Left kidney (tissue), 1 donor: ENCODE measurements at regions not wholly inside any gene's neighbourhood (a gene's known extent, or its start where the extent isn't known, plus 50 kb on each side); places are given as distances from the start of the nearest gene placed in this dataset.
A peak's percentile ranks its signal among the peaks of the same experiment; 100 is the strongest.
"Not testable (repeated sequence)": the region's sequence is repeated elsewhere in the genome, so short reads cannot be mapped to it uniquely, and the experiment has no call there.

Experiments
- DNase-seq: peaks from one replicate; pipeline ENCODE4 v3.0.0-alpha.2; 2013

DNA sequence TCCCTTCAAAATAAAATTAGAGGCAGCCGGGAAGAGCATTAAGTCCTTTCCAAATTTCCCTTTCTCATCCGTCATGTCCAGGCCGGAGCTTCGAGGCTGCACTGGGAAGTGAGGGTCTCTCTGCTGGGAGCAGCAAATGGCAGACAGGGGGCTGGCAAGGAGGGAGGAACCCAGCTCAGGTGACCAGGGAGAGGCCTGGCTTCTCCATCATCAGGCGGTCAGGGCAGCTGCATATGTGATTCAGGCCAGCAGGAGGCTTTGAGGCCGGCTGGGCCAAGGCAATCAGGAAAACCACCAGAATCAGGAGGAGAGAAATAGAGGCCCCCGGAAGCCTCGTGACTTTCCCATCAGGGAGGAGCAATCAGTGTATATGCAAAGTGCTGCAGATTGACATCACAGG is 85.0 kb upstream of the RPL38 start:
- peak; percentile 61 for DNase-seq

DNA sequence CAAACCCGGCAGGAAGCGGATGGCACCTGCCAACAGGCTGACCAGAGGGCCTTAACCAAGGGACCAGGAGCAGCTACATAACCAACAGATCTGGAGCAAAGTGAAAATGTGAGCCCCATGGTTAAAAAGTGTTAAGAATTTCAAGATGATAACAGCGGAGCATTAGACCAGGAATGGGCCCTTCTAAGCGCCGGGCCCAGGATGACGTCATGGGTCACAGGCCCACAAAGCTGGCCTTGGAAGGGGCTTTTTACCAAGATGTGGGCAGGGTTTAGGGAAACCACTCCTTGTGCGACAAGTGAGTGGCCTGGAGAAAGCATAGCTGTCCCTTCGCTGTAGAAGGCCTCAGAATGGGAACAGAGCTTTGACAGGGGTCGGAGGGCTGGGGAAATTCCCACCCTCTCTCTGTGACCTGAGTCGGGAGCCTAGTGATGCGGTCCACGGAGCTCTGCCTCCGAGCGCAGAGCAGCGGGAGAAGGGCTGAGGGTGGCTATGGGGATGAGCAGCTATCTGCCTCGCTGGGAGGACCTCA is 84.4 kb upstream of the RPL38 start:
- no peak for DNase-seq

GRCh38 chr17:74119965-74120364 is 83.5 kb upstream of the RPL38 start:
- no peak for DNase-seq

DNA sequence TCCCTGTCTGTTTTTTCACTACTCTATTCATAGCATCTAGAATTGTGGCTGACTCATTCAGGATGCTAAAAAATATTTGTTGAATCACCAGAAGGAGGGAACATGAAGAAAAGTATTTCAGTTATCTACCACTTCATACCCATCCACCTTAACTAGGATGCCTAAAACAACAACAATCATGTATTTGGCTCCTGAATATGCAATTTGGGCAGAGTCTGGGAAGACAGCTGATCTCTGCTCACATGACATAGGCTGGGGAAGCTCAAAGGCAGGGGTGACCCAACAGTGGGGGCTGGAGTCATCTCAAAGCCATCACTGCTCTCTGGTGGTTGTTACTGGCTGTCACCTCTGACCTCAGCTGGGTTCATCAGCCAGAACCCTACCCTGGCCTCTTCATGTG is 80.1 kb upstream of the RPL38 start:
- DNase-seq: no peak

- DNase-seq: no peak
Measured at GRCh38 chr17:74123866-74124444, 79.5 kb upstream of the RPL38 start.

DNA sequence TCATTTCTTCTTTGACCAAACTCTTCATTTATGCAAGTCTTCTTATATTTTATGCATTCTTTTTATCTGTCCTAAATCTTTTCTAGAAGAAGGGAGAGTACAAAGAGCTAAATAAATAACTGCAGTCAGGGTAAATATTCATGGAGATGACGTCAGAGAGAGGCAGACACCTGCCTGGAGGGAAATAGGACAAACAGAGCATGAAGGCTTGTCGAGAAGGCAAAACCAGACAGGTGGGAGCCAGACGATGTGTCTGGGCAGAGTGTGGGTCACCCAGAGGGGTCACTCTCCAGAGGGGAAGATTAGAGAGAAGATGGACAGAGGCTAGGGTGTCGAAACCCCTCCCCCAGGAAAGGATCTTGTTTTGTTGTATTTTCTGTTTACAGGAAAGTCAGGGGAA is 78.3 kb upstream of the RPL38 start:
- no peak for DNase-seq

GRCh38 chr17:74126179-74126900 is 77.1 kb upstream of the RPL38 start:
- no peak for DNase-seq

DNA sequence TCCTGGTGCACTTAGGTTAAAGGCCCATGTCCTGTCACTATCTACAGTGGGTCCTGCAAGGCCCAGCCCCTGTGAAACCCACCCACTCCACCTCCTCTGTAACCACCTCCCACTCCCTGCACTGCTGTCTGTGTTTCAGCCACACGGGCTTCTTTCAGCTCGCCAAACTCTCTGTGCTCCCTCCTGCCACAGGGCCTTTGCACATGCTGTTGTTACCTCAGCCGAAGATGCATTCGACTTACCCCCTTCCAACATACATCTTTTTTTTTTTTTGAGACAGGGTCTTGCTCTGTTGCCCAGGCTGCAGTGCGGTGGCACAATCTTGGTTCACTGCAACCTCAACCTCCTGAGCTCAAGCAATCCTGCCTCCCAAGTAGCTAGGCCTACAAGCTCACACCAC is 76.5 kb upstream of the RPL38 start:
- DNase-seq: no peak

- no peak for DNase-seq
Measured at GRCh38 chr17:74128456-74129211, 74.8 kb upstream of the RPL38 start.

DNA sequence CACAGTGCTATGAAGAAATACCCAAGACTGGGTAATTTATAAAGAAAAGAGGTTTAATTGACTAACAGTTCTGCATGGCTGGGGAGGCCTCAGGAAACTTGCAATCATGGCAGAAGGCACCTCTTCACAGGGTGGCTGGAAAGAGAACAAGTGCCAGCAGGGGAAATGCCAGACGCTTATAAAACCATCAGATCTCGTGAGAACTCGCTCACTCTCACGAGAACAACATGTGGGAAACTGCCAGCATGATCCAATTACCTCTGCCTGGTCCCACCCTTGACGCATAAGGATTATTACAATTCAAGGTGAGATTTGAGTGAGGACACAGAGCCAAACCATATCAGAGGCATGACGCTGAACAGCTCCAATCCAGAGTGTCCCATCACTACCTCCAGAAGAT is 73.7 kb upstream of the RPL38 start:
- DNase-seq: not testable (repeated sequence)

DNA sequence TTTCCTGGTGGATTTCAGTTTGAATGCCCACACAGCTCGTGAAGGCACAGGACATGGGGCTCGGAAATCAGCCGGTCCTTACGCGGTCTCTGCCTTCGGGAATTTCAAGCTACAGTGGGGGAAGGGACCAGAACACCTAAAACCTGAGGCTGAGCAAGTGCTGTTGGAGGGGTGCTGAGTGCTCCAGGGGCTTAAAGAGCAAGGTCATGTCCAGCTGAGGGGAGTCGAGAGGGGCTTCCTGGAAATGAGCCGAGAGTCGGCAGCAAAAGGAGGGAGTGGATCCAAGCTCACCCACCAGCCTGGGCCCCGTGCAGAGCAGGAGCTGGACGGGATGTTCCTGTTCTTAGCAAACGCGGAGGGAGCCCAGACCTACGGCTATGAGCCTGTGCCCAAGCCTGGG is 73.2 kb upstream of the RPL38 start:
- no peak for DNase-seq

DNA sequence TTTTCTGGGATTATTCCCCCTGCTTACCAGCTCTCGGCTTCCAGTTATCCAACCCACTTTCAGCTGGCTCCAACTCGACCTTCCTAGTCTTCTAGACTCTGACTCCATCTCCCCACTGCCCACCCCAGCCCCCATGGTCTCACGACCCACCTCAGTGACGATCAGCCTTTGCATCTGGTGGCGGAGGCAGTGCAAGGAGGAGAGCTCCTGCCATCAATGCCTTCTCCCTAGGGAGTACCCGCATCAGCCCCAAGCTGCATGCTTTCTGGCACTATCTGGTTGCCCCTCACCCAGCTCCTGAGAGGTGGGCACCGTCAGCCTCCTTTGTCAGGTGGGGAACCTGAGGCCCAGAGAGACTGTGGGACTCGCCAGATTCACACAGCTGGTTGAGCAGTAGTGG is 72.6 kb upstream of the RPL38 start:
- no peak for DNase-seq

DNA sequence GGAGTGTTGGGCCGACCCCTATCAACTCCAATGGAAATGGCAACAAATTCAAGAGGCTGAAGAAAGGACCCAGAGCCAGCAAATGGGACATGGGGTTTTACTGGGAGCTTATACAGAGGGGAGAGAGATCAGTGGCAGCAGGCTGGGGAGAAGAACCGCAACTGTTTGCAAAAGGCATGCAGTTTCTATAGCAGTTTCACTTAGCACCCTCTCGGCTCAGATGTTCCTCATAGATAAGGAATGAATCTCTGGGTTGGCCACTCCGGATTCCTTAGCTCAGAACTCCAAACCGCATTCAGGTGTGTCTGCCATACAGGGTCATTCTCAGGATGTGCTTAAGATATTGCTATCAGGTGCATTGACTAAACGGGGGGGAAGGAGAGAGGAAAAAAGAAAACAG is 71.1 kb upstream of the RPL38 start:
- no peak for DNase-seq

- DNase-seq: no peak
Measured at GRCh38 chr17:74133740-74134139, 69.7 kb upstream of the RPL38 start.

GRCh38 chr17:74134234-74134633 is 69.2 kb upstream of the RPL38 start:
- not testable (repeated sequence) for DNase-seq

DNA sequence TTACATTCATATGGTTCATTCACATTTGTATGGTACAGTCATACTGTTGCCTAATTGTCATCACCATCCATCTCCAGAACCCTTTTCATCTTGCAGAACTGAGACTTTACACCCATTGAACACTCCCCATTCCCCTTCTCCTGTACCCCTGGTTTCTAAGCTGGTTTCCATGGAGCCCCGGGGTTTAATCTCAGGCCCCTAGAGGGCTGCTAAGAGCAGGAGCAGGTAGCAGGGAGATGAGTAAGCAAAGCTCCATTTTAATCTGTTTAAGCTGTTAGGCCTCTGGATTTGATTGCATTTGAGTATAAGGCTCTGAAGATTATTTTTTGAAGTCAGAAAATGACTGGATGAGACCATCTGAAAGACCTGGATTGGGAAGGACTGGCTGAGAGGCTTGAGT is 68.5 kb upstream of the RPL38 start:
- no peak for DNase-seq

DNA sequence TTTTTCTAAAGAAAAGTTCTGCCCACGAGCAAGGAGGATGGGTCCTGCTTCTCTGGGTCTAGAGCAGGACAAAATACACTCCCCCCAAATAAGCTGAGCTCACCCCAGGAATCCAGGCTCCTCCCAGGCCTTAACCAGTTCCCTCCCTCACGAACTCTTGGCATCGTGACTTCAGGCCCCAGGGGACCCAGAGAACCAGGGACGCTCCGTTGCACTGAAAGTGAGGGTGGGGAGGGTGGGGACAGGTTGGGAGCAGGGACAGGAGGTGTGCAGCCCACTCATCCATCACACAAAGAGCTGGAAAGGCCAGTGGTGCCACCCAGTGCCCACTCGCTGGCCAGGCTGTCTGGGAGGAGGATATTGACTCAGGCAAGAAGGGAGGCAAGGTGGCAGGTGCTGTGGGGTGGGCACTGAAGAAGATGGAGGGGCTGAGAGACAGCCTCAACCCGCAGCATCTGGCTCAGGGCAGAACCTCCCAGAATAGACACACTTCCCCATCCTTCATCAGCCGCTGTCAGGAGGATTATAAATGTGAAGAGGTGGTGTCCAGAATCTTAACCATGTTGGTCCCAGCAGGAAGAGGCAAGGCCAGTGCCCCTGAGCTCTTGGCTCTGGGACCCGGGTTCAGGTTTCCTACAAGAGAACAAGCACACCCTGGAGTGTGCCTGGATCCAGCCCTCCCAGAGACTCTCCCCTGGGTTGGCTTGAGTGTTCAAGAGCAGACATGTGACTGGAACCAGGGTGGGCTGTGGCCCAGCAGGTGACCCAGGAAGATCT is 67.9 kb upstream of the RPL38 start:
- no peak for DNase-seq

DNA sequence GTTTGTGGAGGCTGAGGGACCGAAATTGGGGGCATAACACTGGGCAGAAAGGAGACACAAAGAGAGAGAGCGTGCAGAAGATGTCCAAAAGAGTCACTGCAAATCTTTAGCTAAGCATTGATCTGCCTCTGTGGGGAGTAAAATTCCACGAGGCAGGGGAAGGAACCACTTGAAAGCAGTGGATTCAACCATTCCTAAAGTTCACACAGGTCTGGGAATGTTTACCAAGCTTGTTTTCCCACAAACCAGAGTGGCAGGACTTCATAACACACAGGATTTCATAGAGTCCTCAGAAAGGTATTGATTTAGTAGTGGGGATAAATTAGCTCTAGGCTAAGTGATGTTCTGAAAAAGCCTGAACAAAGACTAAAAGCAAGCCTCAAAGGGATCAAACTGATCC is 66.1 kb upstream of the RPL38 start:
- no peak for DNase-seq

- DNase-seq: no peak
Measured at GRCh38 chr17:74139120-74139519, 64.4 kb upstream of the RPL38 start.

DNA sequence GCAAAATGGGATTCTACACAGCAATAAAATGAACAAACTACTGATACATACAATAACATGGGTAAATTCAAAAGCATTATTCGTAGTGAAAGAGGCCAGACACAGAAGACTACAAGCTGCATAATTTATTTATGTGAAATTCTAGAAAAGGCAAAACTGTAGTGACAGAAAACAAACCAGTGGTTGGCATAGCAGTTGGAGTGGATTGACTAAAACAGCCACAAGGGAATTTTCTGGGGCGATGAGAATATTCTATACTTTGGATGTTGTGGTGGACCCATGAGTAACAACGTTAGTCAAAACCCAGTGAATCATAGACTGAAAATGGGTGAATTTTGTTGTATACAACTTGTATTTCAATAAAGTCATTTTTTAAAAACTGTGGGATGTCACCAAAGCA is 63.2 kb upstream of the RPL38 start:
- DNase-seq: no peak

- no peak for DNase-seq
Measured at GRCh38 chr17:74141612-74142011, 61.9 kb upstream of the RPL38 start.

DNA sequence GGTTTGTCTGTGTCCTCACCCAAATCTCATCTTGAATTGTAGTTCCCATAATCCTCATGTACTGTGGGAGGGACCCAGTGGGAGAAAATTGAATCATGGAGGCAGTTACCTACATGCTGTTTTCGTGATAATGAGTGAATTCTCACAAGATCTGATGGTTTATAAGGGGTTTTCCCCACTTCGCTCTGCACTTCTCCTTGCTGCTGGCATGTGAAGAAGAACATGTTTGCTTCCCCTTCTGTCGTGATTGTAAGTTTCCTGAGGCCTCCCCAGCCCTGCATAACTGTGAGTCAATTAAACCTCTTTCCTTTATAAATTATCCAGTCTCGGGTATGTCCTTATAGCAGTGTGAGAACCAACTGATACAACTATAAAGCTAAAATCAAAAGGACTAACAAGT is 60.2 kb upstream of the RPL38 start:
- DNase-seq: not testable (repeated sequence)

GRCh38 chr17:74145756-74146155 is 57.7 kb upstream of the RPL38 start:
- DNase-seq: no peak
